ENCODE measurements at regions not wholly inside any gene's neighbourhood (a gene's known extent, or its start where the extent isn't known, plus 50 kb on each side); places are given as distances from the start of the nearest gene placed in this dataset.

DNA sequence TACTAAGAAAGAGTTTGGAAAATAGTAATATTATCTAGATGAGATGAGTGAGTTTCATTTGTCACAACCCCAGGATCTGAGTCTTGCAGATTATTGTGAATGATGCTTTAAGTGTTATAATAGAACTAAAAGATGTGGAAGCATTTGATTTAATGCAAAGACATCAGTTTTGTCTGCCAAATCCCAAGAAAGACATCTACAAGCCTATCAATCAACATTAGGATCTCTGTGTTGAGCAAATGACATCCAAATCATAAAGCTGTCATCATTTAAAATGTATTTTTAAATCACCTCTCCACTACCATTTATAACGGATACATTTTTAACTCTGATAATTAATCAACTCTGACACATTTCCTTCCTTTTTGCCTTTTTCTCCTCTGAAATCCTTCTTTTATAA is 310.8 kb upstream of the SLIT2 start:
- POLR2A ChIA-PET: no interaction called here
- no peak for DNase-seq (ENCODE audit: extremely low spot score)
- TF ChIP-seq, protein P1, sequence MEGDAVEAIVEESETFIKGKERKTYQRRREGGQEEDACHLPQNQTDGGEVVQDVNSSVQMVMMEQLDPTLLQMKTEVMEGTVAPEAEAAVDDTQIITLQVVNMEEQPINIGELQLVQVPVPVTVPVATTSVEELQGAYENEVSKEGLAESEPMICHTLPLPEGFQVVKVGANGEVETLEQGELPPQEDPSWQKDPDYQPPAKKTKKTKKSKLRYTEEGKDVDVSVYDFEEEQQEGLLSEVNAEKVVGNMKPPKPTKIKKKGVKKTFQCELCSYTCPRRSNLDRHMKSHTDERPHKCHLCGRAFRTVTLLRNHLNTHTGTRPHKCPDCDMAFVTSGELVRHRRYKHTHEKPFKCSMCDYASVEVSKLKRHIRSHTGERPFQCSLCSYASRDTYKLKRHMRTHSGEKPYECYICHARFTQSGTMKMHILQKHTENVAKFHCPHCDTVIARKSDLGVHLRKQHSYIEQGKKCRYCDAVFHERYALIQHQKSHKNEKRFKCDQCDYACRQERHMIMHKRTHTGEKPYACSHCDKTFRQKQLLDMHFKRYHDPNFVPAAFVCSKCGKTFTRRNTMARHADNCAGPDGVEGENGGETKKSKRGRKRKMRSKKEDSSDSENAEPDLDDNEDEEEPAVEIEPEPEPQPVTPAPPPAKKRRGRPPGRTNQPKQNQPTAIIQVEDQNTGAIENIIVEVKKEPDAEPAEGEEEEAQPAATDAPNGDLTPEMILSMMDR (IDR thresholded peaks at IDR 0.05; ENCODE audit: control extremely low read depth, extremely low read depth, low read depth, missing control alignments): no peak
- CTCF ChIA-PET: no interaction called here

DNA sequence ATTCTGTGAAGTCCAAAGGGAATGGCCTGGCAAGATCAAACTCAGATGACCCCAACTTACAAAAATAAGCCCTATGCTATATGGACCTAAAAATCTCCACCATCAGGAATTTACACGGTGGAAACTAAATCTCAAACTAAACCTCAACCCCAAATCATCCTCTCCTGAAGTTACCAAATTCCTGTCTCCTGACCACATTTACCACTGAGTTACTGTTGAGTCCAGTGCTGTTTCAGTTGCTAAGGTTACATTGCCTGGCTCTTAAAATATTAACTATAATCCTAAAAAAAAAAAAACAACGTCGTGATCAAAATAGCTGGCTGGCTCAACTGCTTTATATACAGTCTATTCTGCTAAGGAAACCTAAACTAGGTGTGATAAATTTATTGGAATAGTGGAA is 315.2 kb upstream of the SLIT2 start:
- TF ChIP-seq, protein P1 (IDR thresholded peaks at IDR 0.05; ENCODE audit: control extremely low read depth, extremely low read depth, low read depth, missing control alignments): no peak
- CTCF ChIA-PET: no interaction called here
- POLR2A ChIA-PET: no interaction called here
- DNase-seq (ENCODE audit: extremely low spot score): no peak

DNA sequence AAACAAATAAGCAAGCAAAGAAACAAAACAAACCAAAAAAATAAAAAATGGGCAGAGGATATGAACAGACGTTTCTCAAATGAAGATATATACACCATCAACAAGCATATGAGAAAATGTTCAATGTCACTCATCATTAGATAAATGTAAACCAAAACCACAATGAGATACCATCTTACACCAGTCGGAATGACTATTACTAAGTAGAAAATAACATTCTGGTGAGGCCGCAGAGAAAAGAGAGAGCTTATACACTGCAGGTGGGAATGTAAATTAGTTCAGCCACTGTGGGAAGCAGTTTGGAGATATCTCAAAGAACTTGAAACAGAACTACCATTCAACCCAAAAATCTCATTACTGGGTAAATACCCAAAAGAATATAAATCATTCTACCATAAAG is 321.0 kb upstream of the SLIT2 start:
- no peak for DNase-seq (ENCODE audit: extremely low spot score)
- ChIA-PET POLR2A (no interaction called here), CTCF (no interaction called here)
- TF ChIP-seq, protein P1 (IDR thresholded peaks at IDR 0.05; ENCODE audit: control extremely low read depth, extremely low read depth, low read depth, missing control alignments): no peak

DNA sequence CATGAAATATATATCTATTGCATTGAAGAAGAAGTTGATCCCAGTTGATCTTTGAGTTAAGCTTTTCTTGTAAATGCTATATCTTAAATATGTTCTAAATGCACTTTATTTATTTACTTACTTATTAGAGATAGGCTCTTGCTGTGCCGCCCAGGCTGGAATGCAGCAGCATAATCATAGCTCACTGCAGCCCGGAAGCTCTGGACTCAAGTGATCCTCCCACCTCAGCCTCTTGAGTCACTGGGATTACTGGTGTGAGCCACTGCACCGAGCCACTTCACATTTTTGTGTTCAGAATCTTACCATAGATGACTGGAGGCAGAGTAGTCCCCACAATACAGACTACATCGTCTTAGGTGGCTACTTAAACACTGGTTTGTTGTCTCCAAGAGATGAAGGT is 324.3 kb upstream of the SLIT2 start:
- TF ChIP-seq, protein P1 (IDR thresholded peaks at IDR 0.05; ENCODE audit: control extremely low read depth, extremely low read depth, low read depth, missing control alignments): no peak
- no peak for DNase-seq (ENCODE audit: extremely low spot score)
- ChIA-PET POLR2A (no interaction called here), CTCF (interaction anchor here (1.5 kb wide), 1 partner anchor 38 kb away, joined by 3 read pairs; no protein-coding TSS in a partner anchor)

DNA sequence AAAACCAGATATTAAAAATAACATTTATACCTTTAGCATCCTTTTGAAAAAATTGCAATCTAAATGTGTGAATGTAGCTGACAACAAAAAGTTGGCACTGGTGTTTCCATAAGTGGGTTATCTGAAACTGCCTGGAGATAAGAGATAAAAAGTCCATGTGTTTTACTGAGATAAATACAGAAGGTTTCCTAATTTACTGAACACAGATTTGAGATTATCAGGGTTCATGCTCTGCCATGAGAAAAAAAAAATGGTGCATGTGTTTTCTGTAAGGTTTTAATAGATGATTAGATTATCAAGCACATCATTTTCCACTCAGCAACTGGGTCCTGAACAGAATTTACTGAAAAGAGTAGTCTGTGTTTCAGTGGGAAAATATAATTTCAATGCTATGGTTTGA is 326.2 kb upstream of the SLIT2 start:
- TF ChIP-seq, protein P1 (IDR thresholded peaks at IDR 0.05; ENCODE audit: control extremely low read depth, extremely low read depth, low read depth, missing control alignments): no peak
- DNase-seq (ENCODE audit: extremely low spot score): no peak
- ChIA-PET POLR2A (no interaction called here), CTCF (interaction anchor here (1.0 kb wide), 1 partner anchor 9 kb away, joined by 3 read pairs; no protein-coding TSS in a partner anchor)

DNA sequence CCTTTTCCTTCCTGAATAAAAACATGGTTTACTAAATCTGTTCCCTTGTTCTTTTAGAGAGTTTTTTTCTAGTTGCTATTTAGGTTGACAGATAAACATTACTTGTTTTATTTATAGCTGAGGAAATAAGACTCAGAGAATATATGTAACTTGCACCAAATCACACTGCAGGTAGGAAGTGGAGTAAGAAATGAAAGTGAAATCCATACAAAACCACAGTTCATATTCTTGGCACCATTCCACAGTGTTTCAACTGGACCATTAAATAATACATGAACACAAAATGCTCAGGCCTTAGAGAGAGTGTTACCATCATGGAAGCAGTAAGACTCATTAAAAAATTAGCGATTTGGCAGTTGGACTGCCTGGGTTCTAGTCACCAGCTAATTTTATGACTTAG is 326.9 kb upstream of the SLIT2 start:
- ChIA-PET POLR2A (no interaction called here), CTCF (interaction anchor here (1.0 kb wide), 1 partner anchor 9 kb away, joined by 3 read pairs; no protein-coding TSS in a partner anchor)
- DNase-seq (ENCODE audit: extremely low spot score): no peak
- TF ChIP-seq, protein P1 (IDR thresholded peaks at IDR 0.05; ENCODE audit: control extremely low read depth, extremely low read depth, low read depth, missing control alignments): no peak

DNA sequence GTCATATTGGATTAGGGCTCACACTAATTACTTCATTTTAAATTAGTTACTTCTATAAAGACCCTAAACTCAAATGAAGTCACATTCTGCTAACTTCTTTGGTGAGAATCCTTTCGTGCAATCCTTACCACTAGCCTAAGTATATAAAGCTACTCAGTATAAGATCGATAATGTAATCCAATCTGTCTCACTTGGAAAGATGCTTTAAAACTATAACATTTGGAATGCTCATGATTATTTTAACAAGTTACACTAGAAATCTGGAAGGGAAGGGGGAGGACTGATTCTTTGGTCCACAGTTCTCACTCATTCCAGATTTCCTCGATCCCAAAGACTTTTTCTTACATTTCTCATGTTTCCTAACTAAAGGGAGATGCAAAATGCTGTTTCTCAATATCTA is 336.4 kb upstream of the SLIT2 start:
- DNase-seq (ENCODE audit: extremely low spot score): no peak
- ChIA-PET POLR2A (no interaction called here), CTCF (no interaction called here)
- TF ChIP-seq, protein P1 (IDR thresholded peaks at IDR 0.05; ENCODE audit: control extremely low read depth, extremely low read depth, low read depth, missing control alignments): no peak

Data from GM10248 (cell line).